AG04449 (cell line): ENCODE measurements at regions not wholly inside any gene's neighbourhood (a gene's known extent, or its start where the extent isn't known, plus 50 kb on each side); places are given as distances from the start of the nearest gene placed in this dataset.

Source experiments
- CTCF ChIA-PET: fragments of 350-600 bp; formaldehyde crosslinking; extraction: SDS; loops from one replicate; lab custom pipeline; 2021; ENCODE audit warnings: antibody characterized with exemption; lab: Yijun Ruan, JAX
- POLR2A ChIA-PET: fragments of 400-600, 350-600 bp; formaldehyde crosslinking; extraction: SDS; loops from one replicate; lab custom pipeline; 2020; ENCODE audit warnings: antibody characterized with exemption, inconsistent platforms; lab: Yijun Ruan, JAX
- DNase-seq: peaks from one replicate; pipeline ENCODE4 v3.0.0-alpha.2; 2010; ENCODE audit warnings: low read depth, low spot score
- H3K4me3 ChIP-seq: 2 replicates; pipeline ENCODE4 v1.5.1; 2011; ENCODE audit warnings: low read depth, mild to moderate bottlenecking, control low read depth, low read length
- TF ChIP-seq, protein P1 (sequence below): IDR thresholded peaks from one replicate; pipeline ENCODE4 v1.5.1; 2011; ENCODE audit warnings: mild to moderate bottlenecking, moderate library complexity, low read length, control low read depth, inconsistent platforms; ENCODE audit not compliant: insufficient read depth; ENCODE audit errors: missing control alignments

DNA sequence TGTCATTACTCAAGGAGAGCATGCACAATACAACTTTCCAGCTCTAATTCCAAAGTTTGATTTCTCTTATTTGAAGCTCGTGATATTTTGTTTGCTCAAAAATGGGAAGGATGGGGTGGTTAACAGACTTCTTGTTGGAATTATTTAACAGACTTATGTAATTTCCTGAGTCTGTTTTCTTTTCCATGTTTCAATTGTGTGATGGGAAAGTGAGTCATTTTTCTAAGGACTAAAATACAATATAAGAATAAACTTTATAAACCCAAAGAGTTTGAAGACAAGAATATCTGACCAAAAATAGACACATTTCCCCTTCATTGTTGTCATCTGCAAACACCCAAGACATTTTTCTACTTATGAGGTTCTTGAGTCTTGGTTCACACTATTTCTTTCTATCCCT lies 211.8 kb upstream of the SLITRK5 start:
- ChIA-PET POLR2A (no interaction called here), CTCF (no interaction called here)
- DNase-seq, result no peak
- no peak overlapping the region for H3K4me3 ChIP-seq
- TF ChIP-seq, protein P1, sequence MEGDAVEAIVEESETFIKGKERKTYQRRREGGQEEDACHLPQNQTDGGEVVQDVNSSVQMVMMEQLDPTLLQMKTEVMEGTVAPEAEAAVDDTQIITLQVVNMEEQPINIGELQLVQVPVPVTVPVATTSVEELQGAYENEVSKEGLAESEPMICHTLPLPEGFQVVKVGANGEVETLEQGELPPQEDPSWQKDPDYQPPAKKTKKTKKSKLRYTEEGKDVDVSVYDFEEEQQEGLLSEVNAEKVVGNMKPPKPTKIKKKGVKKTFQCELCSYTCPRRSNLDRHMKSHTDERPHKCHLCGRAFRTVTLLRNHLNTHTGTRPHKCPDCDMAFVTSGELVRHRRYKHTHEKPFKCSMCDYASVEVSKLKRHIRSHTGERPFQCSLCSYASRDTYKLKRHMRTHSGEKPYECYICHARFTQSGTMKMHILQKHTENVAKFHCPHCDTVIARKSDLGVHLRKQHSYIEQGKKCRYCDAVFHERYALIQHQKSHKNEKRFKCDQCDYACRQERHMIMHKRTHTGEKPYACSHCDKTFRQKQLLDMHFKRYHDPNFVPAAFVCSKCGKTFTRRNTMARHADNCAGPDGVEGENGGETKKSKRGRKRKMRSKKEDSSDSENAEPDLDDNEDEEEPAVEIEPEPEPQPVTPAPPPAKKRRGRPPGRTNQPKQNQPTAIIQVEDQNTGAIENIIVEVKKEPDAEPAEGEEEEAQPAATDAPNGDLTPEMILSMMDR, result no peak

DNA sequence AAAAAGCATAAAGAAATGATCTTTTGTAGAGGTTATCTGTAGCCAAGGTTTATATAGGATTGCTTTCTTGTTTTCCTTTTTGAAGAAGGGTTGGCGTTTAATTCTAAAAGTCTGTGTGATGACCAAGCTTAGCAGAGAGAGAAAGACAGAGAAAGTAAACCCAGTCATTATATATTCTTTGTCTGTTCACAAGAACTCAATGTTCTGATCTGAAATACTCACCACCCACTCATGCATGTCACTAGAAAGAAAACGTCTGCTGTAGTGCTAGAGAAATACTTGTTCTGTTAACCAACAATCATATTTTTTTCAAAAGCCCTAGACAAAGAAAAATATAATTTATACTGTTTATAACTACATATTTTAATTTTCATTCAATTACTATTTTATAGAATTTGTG lies 173.7 kb upstream of the SLITRK5 start:
- CTCF ChIA-PET, result no interaction called here
- TF ChIP-seq, protein P1, result no peak
- DNase-seq, result no peak
- no peak overlapping the region for H3K4me3 ChIP-seq
- POLR2A ChIA-PET, result no interaction called here

DNA sequence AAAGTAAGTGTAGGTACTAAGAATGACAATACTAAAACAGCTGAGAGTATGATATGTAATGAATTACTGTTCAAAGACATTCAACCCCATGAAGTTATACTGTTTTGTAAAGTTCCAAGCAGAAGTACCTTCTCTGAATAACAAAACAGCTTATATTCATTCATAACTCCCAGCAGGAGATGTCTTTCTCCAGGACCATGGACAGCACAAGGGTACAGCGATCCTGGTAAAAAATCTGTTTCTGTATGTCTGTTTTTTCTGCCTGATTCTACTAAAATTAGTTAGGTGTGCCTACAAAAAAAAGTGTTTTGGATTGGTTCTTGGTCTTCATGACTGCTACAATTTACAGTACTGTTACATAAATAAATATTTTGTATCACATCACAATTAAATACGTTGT lies 172.5 kb upstream of the SLITRK5 start:
- no peak for DNase-seq
- ChIA-PET POLR2A (no interaction called here), CTCF (no interaction called here)
- TF ChIP-seq, protein P1, result no peak
- no peak overlapping the region for H3K4me3 ChIP-seq

DNA sequence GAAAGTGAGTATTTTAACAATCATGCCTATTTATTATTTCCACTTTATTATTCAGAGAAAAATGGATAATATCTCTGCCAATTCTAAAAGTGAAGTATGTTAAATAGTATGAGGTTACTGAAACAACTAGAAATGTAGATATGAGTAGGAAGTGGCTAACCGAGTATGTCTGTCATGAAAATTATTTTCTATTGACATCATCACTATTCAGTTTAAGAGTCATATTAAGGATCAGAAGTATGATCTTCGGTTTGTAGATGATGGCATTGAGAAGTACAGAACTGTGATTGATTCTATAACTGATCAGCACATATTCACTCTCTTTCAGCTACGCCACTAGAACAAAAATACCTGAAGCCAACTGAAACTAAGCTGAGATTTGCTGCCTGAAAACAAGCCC lies 146.4 kb upstream of the SLITRK5 start:
- CTCF ChIA-PET, result no interaction called here
- no peak overlapping the region for H3K4me3 ChIP-seq
- POLR2A ChIA-PET, result no interaction called here
- DNase-seq, result no peak
- TF ChIP-seq, protein P1, result no peak

DNA sequence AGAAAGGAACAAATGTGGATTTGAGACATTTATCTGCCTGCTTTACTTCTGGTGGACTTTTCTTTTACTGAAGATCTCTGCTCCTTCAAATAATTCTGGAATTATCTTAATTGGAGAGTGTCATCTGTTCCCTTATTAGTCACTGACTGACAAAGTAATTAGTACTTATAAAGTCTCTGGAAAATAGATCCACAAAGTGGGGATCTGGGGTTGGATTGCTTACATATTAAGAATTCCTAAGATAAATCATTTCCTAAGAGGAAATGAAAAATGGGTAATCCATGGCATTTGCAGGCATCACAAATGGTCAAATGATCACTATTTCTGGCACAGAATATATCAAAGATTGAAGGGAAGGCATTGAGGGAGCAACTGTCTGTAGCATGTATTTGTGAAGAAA lies 137.4 kb upstream of the SLITRK5 start:
- no peak for DNase-seq
- no peak overlapping the region for H3K4me3 ChIP-seq
- ChIA-PET CTCF (no interaction called here), POLR2A (no interaction called here)
- TF ChIP-seq, protein P1, result no peak

DNA sequence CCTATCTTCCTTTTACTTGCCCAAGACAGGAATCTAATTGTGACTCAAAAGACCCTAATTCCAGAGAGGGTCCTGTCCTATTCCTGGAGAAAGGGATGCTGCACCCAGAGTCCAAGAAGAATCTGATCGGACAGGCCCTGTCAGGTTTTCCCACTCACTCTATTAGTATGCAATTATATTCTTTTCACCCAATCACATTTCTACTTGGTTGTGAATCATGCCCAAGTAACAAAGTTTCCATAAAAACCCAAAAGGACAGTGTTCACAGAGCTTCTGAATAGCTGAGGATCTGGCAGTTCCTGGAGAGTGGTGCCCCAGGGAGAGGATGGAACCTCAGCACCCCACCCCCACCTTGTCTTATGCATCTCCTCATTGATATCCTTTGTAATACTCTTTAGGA lies 135.3 kb upstream of the SLITRK5 start:
- CTCF ChIA-PET, result no interaction called here
- POLR2A ChIA-PET, result no interaction called here
- no peak overlapping the region for H3K4me3 ChIP-seq
- TF ChIP-seq, protein P1, result no peak
- DNase-seq, result no peak
